Activated T-helper 1 cell treated with anti-CD3 and anti-CD28 coated beads, Interleukin-12 subunit alpha, Interleukin-12 subunit beta, Interleukin-2, Interleukin-4 antibody, amounts not matched to agents 30 ng/mL and 10 ng/mL and 1 ng/mL, durations not matched to agents 14 hours and 24 hours and 36 hours (primary cell): ENCODE measurements at regions not wholly inside any gene's neighbourhood (a gene's known extent, or its start where the extent isn't known, plus 50 kb on each side); places are given as distances from the start of the nearest gene placed in this dataset.

Experiments used
- DNase-seq: peaks from one replicate; pipeline ENCODE4 v3.0.0; 2021; ENCODE audit warnings: low spot score
- H3K27ac Mint-ChIP-seq: one replicate; pipeline ENCODE4 v1.8.0; 2021; ENCODE audit warnings: mild to moderate bottlenecking, mixed read lengths
- H3K27me3 Mint-ChIP-seq: one replicate; pipeline ENCODE4 v1.8.0; 2022; ENCODE audit warnings: mild to moderate bottlenecking, moderate library complexity, mixed read lengths; ENCODE audit not compliant: insufficient read depth
- H3K36me3 Mint-ChIP-seq: one replicate; pipeline ENCODE4 v1.8.0; 2021; ENCODE audit warnings: low read depth, mixed read lengths
- H3K4me1 Mint-ChIP-seq: one replicate; pipeline ENCODE4 v1.8.0; 2021; ENCODE audit warnings: low read depth, mixed read lengths
- H3K4me3 Mint-ChIP-seq: one replicate; pipeline ENCODE4 v1.8.0; 2021; ENCODE audit warnings: mild to moderate bottlenecking, moderate library complexity, mixed read lengths
- H3K9me3 Mint-ChIP-seq: one replicate; pipeline ENCODE4 v1.8.0; 2021; ENCODE audit warnings: mixed read lengths
- intact Hi-C: fragments of 100-400 bp; cut with micrococcal nuclease; formaldehyde crosslinking; loops from one replicate; pipeline ENCODE4 v1.15.1; 2024

DNA sequence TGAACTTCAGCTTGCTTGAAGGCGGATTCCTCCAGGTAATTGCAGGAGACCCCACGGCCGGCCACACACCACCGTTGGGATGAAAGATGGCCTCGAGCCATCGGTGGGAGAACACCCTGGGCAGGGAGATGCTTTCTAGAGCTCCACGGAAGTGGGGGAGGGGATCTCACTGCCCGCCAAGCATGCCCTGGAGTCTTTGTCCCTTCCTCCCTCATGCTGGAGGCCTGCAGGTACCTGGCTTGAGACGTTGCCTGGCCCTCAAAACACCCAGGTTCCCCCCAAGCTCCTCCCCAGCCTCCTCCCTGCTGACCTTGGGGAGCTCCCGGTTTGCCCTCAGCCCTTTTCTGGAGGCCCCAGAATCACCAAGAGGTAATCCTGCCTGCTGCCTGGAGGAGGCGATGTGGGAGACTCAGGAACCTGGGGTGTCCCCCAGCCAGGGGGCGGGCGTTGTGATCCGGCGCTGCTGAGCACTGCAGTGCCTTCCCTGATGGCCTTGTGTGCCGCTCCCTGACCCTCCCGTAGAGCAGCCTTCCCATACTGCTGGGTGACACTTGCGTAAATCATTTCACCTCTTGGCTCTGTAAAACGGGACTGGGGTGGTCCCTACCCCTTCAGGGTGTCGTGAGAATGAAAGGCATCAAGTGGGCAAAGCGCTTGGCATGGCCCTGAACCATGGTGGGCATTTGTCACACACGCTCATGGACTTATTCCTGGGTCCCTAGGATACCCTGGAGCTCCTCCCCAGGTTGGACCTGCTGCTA, 91.4 kb downstream of the CEBPB start:
- Mint-ChIP-seq H3K27ac (no peak overlapping the region), H3K27me3 (peaks cover 14% of the 10 kb centered on the region), H3K36me3 (no peaks in the 10 kb centered on the region), H3K4me1 (peaks cover 31% of the 10 kb centered on the region), H3K9me3 (no peaks in the 10 kb centered on the region), H3K4me3 (no peak overlapping the region)
- intact Hi-C loops, result no loop called here
- no peak for DNase-seq

DNA sequence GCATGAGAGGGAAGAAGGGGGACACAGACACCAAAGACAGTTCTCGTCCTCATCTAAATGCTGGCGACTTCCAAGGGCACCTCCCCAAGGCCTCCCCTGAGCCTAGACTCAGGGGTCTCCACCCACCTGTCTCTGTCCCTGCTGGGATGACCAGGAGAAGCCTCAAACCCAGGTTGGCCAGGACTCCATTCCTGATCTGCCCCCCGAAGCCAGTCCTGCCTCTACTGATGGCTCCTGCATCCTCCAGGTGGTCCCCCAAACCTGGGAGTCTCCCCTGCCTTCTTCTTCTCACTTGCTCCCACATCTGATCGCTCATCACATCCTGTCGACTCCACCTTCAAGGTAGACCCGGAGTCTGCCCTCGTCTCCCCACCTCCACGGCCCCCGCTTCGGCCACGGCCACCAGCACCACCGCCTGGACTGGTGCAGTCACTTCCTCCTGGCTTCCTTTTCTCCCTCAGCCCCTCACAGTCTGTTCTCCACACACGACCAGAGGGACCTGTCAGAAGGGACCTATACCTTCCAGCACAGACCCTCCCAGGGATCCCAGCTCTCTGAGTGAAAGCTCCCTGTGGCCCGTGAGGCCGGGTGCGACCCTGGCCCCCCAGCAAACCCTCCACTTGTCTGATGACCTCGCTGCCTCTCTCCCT, 92.1 kb downstream of the CEBPB start:
- H3K4me3 Mint-ChIP-seq, result no peak overlapping the region

DNA sequence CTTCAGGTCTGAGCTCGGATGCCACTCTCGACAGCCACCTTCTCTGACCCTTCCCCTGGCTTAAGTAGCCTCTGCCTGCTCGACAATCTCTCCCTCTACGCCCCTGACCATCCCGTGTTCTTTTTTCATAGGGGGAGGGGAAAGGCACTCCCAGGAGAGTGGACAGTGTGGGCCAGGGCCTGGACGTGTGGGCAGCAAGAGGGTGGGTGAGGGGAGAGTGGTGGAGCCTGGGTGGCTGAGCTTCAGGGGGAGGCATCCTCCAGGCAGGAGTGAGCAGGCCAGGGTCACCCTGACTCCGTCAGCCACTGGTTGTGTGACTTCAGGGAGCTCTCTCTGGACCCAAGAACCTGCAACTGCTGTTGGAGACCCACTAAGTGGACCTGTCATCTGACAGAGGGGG, 92.7 kb downstream of the CEBPB start:
- no peaks in the 10 kb centered on the region for H3K36me3 Mint-ChIP-seq
- no peak overlapping the region for H3K27ac Mint-ChIP-seq
- intact Hi-C loops, result no loop called here
- H3K4me1 Mint-ChIP-seq, result peaks cover 31% of the 10 kb centered on the region
- DNase-seq, result no peak
- H3K9me3 Mint-ChIP-seq, result no peaks in the 10 kb centered on the region
- no peak overlapping the region for H3K4me3 Mint-ChIP-seq
- peaks cover 12% of the 10 kb centered on the region for H3K27me3 Mint-ChIP-seq

More for the DNA sequence above, 92.1 kb downstream of the CEBPB start:
- no peak for DNase-seq
- Mint-ChIP-seq H3K27ac (peak overlapping the region; percentile 21), H3K4me1 (peaks cover 31% of the 10 kb centered on the region), H3K9me3 (no peaks in the 10 kb centered on the region), H3K27me3 (peaks cover 14% of the 10 kb centered on the region), H3K36me3 (no peaks in the 10 kb centered on the region)
- intact Hi-C loops, result no loop called here

DNA sequence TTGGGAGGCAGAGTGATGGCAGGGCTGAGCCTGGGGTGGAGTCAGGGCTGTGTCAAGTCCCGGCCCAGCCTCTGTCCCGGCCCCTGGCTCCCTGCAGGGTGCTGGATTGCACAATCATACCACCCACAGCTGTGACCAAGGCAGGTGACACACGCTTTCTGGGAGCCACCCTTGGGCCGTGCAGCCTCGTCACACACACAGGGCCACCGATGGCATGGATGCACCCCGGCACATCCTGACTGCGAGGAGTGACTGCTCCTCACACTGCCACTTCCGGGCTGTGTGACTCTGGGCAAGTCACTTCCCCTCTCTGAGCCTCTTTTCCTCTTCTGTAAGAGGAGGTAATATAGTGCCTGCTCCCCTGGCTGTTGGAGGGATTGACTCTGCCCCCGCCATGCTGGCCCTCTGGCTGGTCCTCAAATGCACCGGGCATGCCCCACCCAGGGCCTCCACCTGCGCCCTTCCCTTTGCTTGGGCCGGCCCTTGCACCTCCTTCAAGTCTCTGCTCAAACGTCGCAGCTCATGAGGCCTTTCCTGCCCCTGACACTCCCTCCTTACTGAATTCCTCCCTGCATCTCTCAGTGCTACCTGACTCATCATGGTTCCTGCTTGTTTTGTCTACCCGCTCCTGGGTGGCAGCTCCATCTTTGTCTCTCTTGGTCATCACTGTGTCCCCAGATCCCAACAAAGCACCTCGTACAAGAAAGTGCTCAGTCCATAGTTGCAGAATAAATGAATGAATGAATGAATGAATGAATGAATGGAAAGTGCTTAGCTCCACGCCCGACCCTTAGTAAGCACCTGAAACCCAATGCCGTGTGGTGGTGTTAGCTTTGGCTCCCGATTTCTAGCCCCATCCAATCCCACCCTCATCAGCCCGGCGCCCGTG, 93.5 kb downstream of the CEBPB start:
- Mint-ChIP-seq H3K9me3 (no peaks in the 10 kb centered on the region), H3K27me3 (peaks cover 12% of the 10 kb centered on the region), H3K27ac (peak overlapping the region; percentile 82), H3K36me3 (no peaks in the 10 kb centered on the region), H3K4me3 (no peak overlapping the region), H3K4me1 (peaks cover 31% of the 10 kb centered on the region)
- DNase-seq, result no peak
- intact Hi-C loops, result no loop called here

DNA sequence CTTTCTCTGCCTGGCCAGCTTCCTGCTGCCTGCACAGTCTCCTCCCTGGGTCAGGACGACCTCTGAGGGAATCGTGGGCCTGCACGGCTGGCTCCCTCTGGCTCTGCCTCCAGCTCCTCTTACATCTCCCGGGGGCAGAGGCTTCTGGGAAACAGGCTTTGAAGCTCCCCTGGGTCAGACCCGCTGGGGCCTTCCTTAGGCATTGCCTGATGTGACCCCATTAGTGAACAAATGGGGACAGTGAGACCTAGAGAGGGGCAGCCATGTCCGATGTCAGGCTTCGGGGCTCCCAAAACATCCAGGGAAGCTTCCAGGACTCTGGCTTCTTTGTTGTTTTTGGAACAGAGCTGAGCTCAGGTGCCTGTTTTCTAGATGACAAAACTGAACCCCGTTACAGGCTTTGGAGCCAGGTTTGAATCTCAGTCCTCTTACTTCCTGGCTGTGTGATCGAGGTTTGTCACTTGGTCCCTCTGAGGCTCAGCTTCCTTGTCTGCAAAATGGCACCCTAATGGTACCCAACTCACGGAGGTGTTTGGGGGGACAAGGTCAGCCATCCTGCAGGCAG, 94.3 kb downstream of the CEBPB start:
- DNase-seq, result no peak
- Mint-ChIP-seq H3K4me3 (no peak overlapping the region), H3K9me3 (no peaks in the 10 kb centered on the region), H3K27ac (peak overlapping the region; percentile 82), H3K27me3 (peaks cover 10% of the 10 kb centered on the region), H3K36me3 (no peaks in the 10 kb centered on the region), H3K4me1 (peaks cover 31% of the 10 kb centered on the region)
- intact Hi-C loops, result loop anchor here (1.0 to 5.0 kb wide), 5 partner anchors 54 to 225 kb away; partner anchors contain the start of genes CEBPB and PTPN1

DNA sequence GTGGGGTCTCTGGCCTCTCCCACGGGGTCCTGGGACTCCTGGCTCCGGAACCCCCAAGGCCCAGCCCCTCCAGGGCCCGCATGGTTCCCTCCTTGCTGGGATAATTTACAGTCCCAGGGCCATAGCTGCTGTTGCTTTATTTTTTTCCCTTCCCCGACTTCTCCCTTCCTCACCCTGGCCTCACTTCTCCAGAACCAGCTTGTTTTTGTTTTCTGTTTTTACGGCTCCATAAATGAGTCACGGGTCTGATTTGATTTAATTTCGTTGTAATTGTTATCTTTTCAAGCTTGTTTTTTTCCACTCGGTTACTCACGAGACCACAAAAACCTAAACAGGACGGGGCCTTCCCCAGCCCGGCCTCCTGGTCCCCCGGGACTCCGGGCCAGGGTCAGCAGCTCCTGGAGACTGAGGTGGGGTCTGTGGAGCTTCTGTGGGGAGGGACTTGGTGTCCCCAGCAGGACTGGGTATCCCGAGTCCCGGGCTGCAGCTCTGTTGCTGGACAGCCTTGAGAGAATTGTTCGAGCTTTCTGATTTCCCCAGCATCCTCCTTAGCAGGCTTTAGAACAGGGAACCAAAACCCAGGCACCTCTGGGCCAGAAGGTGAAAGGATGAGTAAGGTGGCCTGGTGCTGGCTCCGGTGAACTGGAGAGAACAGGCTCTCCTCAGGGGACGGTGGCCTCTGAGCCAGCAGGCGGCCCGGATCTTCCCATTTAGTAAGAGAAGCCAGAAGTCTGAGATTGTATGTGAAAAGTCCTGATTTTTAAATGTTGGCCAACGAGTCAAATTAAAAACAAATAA, 94.9 kb downstream of the CEBPB start:
- intact Hi-C loops, result loop anchor here (1.0 to 5.0 kb wide), 5 partner anchors 54 to 225 kb away; partner anchors contain the start of genes CEBPB and PTPN1
- H3K27me3 Mint-ChIP-seq, result peaks cover 6% of the 10 kb centered on the region
- H3K4me1 Mint-ChIP-seq, result peaks cover 31% of the 10 kb centered on the region
- no peak for DNase-seq
- peak overlapping the region; percentile 75 for H3K27ac Mint-ChIP-seq
- H3K9me3 Mint-ChIP-seq, result no peaks in the 10 kb centered on the region
- peak overlapping the region; percentile 16 for H3K4me3 Mint-ChIP-seq
- no peaks in the 10 kb centered on the region for H3K36me3 Mint-ChIP-seq

DNA sequence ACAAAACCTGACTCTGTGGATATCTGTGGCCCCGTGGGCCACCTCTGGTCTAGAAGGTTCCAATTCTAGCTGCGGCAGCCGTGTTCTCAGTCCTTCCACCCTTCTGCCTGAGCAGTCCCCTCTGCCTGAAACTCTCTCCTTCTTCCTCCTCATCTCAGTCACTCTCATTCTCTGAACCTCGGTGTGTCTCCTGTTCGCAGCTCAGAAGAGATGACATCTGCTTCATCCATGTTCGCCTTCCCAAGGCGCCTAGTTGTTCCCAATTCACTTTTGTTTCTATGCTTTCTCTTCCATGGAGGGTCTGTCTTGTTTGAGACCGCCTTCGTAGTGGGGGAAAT, 95.5 kb downstream of the CEBPB start:
- H3K4me3 Mint-ChIP-seq, result no peak overlapping the region
- H3K27ac Mint-ChIP-seq, result no peak overlapping the region
- no peaks in the 10 kb centered on the region for H3K9me3 Mint-ChIP-seq
- intact Hi-C loops, result loop anchor here (5.0 kb wide), 3 partner anchors 94 to 176 kb away; partner anchors contain the start of gene CEBPB
- peaks cover 31% of the 10 kb centered on the region for H3K4me1 Mint-ChIP-seq
- DNase-seq, result no peak
- H3K36me3 Mint-ChIP-seq, result no peaks in the 10 kb centered on the region
- H3K27me3 Mint-ChIP-seq, result peaks cover 6% of the 10 kb centered on the region

DNA sequence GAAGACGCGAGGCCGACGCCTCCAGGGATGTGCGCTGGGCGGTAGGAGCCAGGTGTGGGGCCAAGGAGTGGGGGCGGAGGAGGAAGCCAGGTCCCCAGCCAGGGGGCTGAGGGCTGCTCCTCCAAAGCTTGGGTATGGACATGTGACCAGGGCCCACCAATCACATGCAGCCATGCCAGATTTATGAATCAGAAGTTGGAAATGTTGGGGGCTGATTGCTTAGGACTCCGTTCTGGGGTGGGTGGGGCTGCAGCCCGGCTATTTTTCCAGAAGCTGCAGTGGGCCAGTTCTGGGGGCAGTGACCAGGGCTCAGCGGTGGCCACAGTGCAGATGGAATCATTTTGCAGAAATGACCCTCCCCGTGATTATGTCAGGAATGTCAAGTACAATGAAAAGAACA, 96.0 kb downstream of the CEBPB start:
- intact Hi-C loops, result loop anchor here (5.0 kb wide), 3 partner anchors 94 to 176 kb away; partner anchors contain the start of gene CEBPB

DNA sequence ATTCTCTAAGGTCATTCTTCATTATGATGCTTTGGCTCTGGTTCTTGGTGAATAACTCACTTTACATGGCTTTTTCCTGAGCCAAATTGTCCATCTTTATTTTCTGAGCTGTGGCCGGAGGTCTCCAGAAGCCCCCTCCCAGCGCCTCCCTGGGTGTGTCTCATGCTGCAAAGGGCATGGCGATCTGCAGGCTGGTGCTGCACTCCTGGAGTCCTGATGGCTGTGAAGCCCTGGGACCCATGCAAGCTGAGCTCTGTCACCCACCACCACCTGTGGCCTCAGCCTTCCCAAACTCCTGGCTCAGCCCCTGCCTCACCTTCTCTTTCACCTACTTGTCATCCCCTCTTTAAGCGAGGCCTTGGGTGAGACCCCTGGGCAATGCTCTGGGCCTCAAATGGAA, 96.9 kb downstream of the CEBPB start:
- Mint-ChIP-seq H3K27ac (no peak overlapping the region), H3K36me3 (no peaks in the 10 kb centered on the region), H3K4me1 (peaks cover 31% of the 10 kb centered on the region), H3K9me3 (no peaks in the 10 kb centered on the region), H3K4me3 (no peak overlapping the region), H3K27me3 (peaks cover 3% of the 10 kb centered on the region)
- DNase-seq, result no peak
- intact Hi-C loops, result loop anchor here (5.0 kb wide), 3 partner anchors 95 to 175 kb away; partner anchors contain the start of gene CEBPB

More for the DNA sequence above, 96.0 kb downstream of the CEBPB start:
- H3K36me3 Mint-ChIP-seq, result no peaks in the 10 kb centered on the region
- peaks cover 31% of the 10 kb centered on the region for H3K4me1 Mint-ChIP-seq
- peaks cover 3% of the 10 kb centered on the region for H3K27me3 Mint-ChIP-seq
- H3K4me3 Mint-ChIP-seq, result no peak overlapping the region
- DNase-seq, result no peak
- no peak overlapping the region for H3K27ac Mint-ChIP-seq
- H3K9me3 Mint-ChIP-seq, result no peaks in the 10 kb centered on the region

DNA sequence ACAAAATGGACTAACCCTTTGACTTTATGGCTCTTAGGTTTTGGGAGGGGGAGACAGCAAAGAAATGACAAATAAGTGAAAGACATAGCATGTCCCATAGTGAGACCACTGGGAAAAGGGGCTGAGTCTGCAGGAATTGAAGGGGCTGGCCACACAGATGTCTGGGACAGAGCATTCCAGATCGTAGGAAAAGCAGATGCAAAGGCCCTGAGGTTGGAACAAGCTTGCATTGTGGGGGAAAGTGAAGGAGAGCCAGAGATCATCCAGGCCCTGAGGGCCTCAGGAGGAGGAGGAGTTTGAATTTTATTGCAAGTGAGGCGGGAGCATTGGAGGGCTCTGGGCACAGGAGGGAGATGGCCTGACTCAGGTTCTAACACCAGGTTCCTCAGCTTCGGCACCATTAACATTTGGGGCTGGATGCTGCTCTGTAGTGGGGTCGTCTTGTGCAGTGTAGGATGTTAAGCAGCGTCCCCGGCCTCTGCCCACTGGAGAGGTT, 97.5 kb downstream of the CEBPB start:
- Mint-ChIP-seq H3K27me3 (peaks cover 2% of the 10 kb centered on the region), H3K4me3 (no peak overlapping the region), H3K4me1 (peaks cover 25% of the 10 kb centered on the region), H3K36me3 (no peaks in the 10 kb centered on the region), H3K27ac (no peak overlapping the region), H3K9me3 (no peaks in the 10 kb centered on the region)
- DNase-seq, result no peak
- intact Hi-C loops, result loop anchor here (5.0 kb wide), 3 partner anchors 96 to 174 kb away; partner anchors contain the start of gene CEBPB

DNA sequence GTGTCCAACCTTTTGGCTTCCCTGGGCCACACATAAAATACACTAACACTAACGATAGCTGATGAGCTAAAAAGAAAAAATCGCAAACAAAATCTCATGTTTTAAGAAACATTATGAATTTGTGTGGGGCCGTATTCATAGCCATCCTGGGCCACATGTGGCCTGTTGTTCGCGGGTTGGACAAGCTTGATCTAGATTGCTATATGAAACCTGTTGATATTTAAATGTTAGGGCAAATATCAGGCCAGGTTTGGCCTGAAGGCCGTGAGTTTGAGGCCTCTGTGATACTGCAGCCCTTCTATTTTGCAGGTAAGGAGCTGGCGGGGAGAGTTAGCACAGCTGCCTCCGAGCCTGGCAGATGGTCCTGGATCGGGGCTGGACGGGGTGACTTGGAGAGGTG, 99.0 kb downstream of the CEBPB start:
- Mint-ChIP-seq H3K9me3 (no peaks in the 10 kb centered on the region), H3K4me1 (peaks cover 17% of the 10 kb centered on the region), H3K27ac (no peak overlapping the region), H3K27me3 (no peaks in the 10 kb centered on the region), H3K4me3 (no peak overlapping the region), H3K36me3 (no peaks in the 10 kb centered on the region)
- no peak for DNase-seq
- intact Hi-C loops, result loop anchor here (5.0 kb wide), 3 partner anchors 97 to 173 kb away; partner anchors contain the start of gene CEBPB
